GM12872 (cell line): ENCODE measurements at regions not wholly inside any gene's neighbourhood (a gene's known extent, or its start where the extent isn't known, plus 50 kb on each side); places are given as distances from the start of the nearest gene placed in this dataset.
A peak's percentile ranks its signal among the peaks of the same experiment; 100 is the strongest.

Experiments used
- CTCF ChIP-seq: IDR thresholded peaks from 3 replicates; pipeline ENCODE4 v1.5.1; 2011; ENCODE audit warnings: low read depth, mild to moderate bottlenecking, low read length, moderate library complexity; ENCODE audit not compliant: insufficient read depth

GRCh38 chr14:61923348-61923747 is 161.1 kb downstream of the SNAPC1 start:
- TF ChIP-seq CTCF, result no peak

- peak; percentile 56; the same call in 2 of the 3 replicates for TF ChIP-seq CTCF
Observed at GRCh38 chr14:61925043-61925442, 162.8 kb downstream of the SNAPC1 start.

GRCh38 chr14:61925732-61926435 is 163.7 kb downstream of the SNAPC1 start:
- no peak for TF ChIP-seq CTCF

GRCh38 chr14:61927060-61927459 is 164.8 kb downstream of the SNAPC1 start:
- no peak for TF ChIP-seq CTCF

- TF ChIP-seq CTCF, result no peak
Observed at GRCh38 chr14:61927520-61927919, 165.3 kb downstream of the SNAPC1 start.

- TF ChIP-seq CTCF, result no peak
Observed at GRCh38 chr14:61928300-61928699, 166.1 kb downstream of the SNAPC1 start.

GRCh38 chr14:61928701-61929100 is 166.5 kb downstream of the SNAPC1 start:
- no peak for TF ChIP-seq CTCF

- TF ChIP-seq CTCF, result no peak
Observed at GRCh38 chr14:61929651-61930050, 167.4 kb downstream of the SNAPC1 start.
